ENCODE measurements at regions not wholly inside any gene's neighbourhood (a gene's known extent, or its start where the extent isn't known, plus 50 kb on each side); places are given as distances from the start of the nearest gene placed in this dataset.
A peak's percentile ranks its signal among the peaks of the same experiment; 100 is the strongest.

- TF ChIP-seq ZFX (IDR thresholded peaks at IDR 0.05; ENCODE audit: borderline replicate concordance) (no peak), CTCF (IDR thresholded peaks at IDR 0.05) (no peak)
- no peak overlapping the region for H3K27ac ChIP-seq
Observed at GRCh38 chr4:57195622-57196021, 85.4 kb upstream of the IGFBP7 start.

- no peak overlapping the region for H3K27ac ChIP-seq
- TF ChIP-seq CTCF (IDR thresholded peaks at IDR 0.05) (no peak), ZFX (IDR thresholded peaks at IDR 0.05; ENCODE audit: borderline replicate concordance) (no peak)
Observed at GRCh38 chr4:57194068-57194611, 84.0 kb upstream of the IGFBP7 start.

- H3K27ac ChIP-seq: no peak overlapping the region
- TF ChIP-seq CTCF (IDR thresholded peaks at IDR 0.05) (no peak), ZFX (IDR thresholded peaks at IDR 0.05; ENCODE audit: borderline replicate concordance) (no peak)
Observed at GRCh38 chr4:57193209-57193810, 83.1 kb upstream of the IGFBP7 start.

GRCh38 chr4:57191523-57192034, 81.4 kb upstream of the IGFBP7 start:
- TF ChIP-seq CTCF (IDR thresholded peaks at IDR 0.05) (no peak), ZFX (IDR thresholded peaks at IDR 0.05; ENCODE audit: borderline replicate concordance) (no peak)
- no peak overlapping the region for H3K27ac ChIP-seq

GRCh38 chr4:57190601-57191481, 80.7 kb upstream of the IGFBP7 start:
- TF ChIP-seq CTCF (IDR thresholded peaks at IDR 0.05) (peak; percentile 87), ZFX (IDR thresholded peaks at IDR 0.05; ENCODE audit: borderline replicate concordance) (no peak)
- H3K27ac ChIP-seq: no peak overlapping the region

- no peak for TF ChIP-seq CTCF (IDR thresholded peaks at IDR 0.05)
- TF ChIP-seq ZFX (IDR thresholded peaks at IDR 0.05; ENCODE audit: borderline replicate concordance): no peak
- no peak overlapping the region for H3K27ac ChIP-seq
Observed at GRCh38 chr4:57187246-57187645, 77.1 kb upstream of the IGFBP7 start.

All from 22Rv1 (cell line).